Retinal pigment epithelial cell (primary cell): ENCODE measurements at regions not wholly inside any gene's neighbourhood (a gene's known extent, or its start where the extent isn't known, plus 50 kb on each side); places are given as distances from the start of the nearest gene placed in this dataset.
"Not testable (repeated sequence)": the region's sequence is repeated elsewhere in the genome, so short reads cannot be mapped to it uniquely, and the experiment has no call there.

Experiments used
- DNase-seq: peaks from one replicate; pipeline ENCODE4 v3.0.0-alpha.2; 2010; ENCODE audit warnings: low read depth
- H3K4me3 ChIP-seq: 2 replicates; pipeline ENCODE4 v1.5.1; 2011; ENCODE audit warnings: mild to moderate bottlenecking, low read length, control low read depth, moderate library complexity
- CTCF ChIP-seq: conservative IDR thresholded peaks from 2 replicates; pipeline ENCODE4 v1.5.1; 2011; ENCODE audit warnings: low read depth, low read length, control low read depth, inconsistent platforms

GRCh38 chr3:153633407-153633806 is 471.4 kb downstream of the RAP2B start:
- no peak overlapping the region for H3K4me3 ChIP-seq
- no peak for TF ChIP-seq CTCF
- no peak for DNase-seq

- no peak overlapping the region for H3K4me3 ChIP-seq
- TF ChIP-seq CTCF = no peak
- no peak for DNase-seq
These were observed 472.7 kb downstream of the RAP2B start for GRCh38 chr3:153634683-153635082.

GRCh38 chr3:153639631-153640030 is 477.6 kb downstream of the RAP2B start:
- DNase-seq = no peak
- TF ChIP-seq CTCF = no peak
- H3K4me3 ChIP-seq = no peak overlapping the region

GRCh38 chr3:153640689-153641665 is 479.0 kb downstream of the RAP2B start:
- no peak for DNase-seq
- no peak overlapping the region for H3K4me3 ChIP-seq
- TF ChIP-seq CTCF = no peak

GRCh38 chr3:153642576-153642975 is 478.6 kb upstream of the ARHGEF26 start:
- not testable (repeated sequence) for H3K4me3 ChIP-seq

GRCh38 chr3:153643471-153643870 is 477.7 kb upstream of the ARHGEF26 start:
- H3K4me3 ChIP-seq, DNase-seq: not testable (repeated sequence)

More at GRCh38 chr3:153642576-153642975, 478.6 kb upstream of the ARHGEF26 start:
- not testable (repeated sequence) for DNase-seq

GRCh38 chr3:153649286-153649839 is 471.8 kb upstream of the ARHGEF26 start:
- no peak for TF ChIP-seq CTCF
- H3K4me3 ChIP-seq = no peak overlapping the region
- DNase-seq = no peak

- H3K4me3 ChIP-seq = no peak overlapping the region
- no peak for DNase-seq
These were observed 469.1 kb upstream of the ARHGEF26 start for GRCh38 chr3:153652076-153652475.

More at GRCh38 chr3:153652076-153652475, 469.1 kb upstream of the ARHGEF26 start:
- no peak for TF ChIP-seq CTCF
